Activated naive CD8-positive, alpha-beta T cell (primary cell): ENCODE measurements at regions not wholly inside any gene's neighbourhood (a gene's known extent, or its start where the extent isn't known, plus 50 kb on each side); places are given as distances from the start of the nearest gene placed in this dataset.
"Not testable (repeated sequence)": the region's sequence is repeated elsewhere in the genome, so short reads cannot be mapped to it uniquely, and the experiment has no call there.

Experiments
- H3K27ac Mint-ChIP-seq: one replicate; pipeline ENCODE4 v1.8.0; 2021; ENCODE audit warnings: mixed read lengths
- H3K27me3 Mint-ChIP-seq: one replicate; pipeline ENCODE4 v1.8.0; 2021; ENCODE audit warnings: mixed read lengths
- H3K36me3 Mint-ChIP-seq: one replicate; pipeline ENCODE4 v1.8.0; 2021; ENCODE audit warnings: mixed read lengths
- H3K4me1 Mint-ChIP-seq: one replicate; pipeline ENCODE4 v1.8.0; 2021; ENCODE audit warnings: low read depth, mixed read lengths
- H3K4me3 Mint-ChIP-seq: one replicate; pipeline ENCODE4 v1.8.0; 2021; ENCODE audit warnings: mild to moderate bottlenecking, mixed read lengths
- H3K9me3 Mint-ChIP-seq: one replicate; pipeline ENCODE4 v1.8.0; 2021; ENCODE audit warnings: low read depth, mixed read lengths

DNA sequence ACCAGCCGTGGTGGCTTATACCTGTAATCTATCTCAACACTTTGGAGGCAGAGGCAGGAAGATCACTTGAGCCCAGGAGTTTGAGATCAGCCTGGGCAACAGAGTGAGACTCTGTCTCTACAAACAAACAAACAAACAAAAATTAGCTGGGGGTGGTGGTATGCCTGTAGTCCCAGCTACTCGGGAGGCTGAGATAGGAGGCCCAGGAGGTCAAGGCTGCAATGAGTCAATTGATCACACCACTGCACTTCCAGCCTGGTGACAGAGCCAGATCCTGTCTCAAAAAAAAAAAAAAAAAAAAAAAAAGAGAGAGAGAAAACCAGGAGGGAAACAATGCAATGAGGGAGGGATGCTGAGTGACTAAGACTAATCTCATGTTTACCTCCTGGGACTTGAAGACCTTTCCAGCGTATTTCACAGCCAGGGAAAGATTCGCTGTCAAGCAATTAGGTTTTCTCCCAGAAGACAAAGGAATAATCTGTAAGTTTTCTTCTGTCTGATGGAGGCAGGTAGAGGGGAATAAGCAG is 51.1 kb upstream of the MIER3 start:
- Mint-ChIP-seq H3K27me3 (peaks cover 4% of the 10 kb centered on the region), H3K36me3 (no peaks in the 10 kb centered on the region), H3K9me3 (no peaks in the 10 kb centered on the region), H3K4me3 (no peak overlapping the region), H3K4me1 (no peaks in the 10 kb centered on the region), H3K27ac (no peak overlapping the region)

- not testable (repeated sequence) for H3K27ac Mint-ChIP-seq, H3K4me3 Mint-ChIP-seq, H3K4me1 Mint-ChIP-seq, H3K36me3 Mint-ChIP-seq, H3K27me3 Mint-ChIP-seq, H3K9me3 Mint-ChIP-seq
Measured at GRCh38 chr5:57003566-57003965, 51.6 kb upstream of the MIER3 start.

- Mint-ChIP-seq H3K4me1 (no peaks in the 10 kb centered on the region), H3K4me3 (no peak overlapping the region), H3K27me3 (peaks cover 4% of the 10 kb centered on the region)
Measured at GRCh38 chr5:57004800-57005199, 52.9 kb upstream of the MIER3 start.

DNA sequence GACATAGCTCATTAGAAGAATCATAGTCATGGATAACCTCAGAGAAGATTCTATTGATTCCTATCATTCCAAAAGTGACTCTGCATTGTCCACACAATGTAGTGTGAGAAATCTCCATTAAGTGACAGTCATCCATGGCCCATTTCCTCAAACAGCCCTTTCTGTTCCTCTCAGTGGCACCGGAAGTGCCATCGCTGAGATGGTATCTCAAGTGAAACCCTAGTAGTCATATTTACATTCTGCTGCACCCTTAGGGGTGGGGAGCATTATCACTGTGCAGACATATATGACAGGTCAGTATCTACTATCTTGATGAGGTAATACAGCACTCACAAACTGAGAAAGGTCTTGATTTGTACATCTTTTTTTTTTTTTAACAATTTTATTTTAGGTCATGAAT is 55.4 kb upstream of the MIER3 start:
- no peaks in the 10 kb centered on the region for H3K4me1 Mint-ChIP-seq
- no peaks in the 10 kb centered on the region for H3K36me3 Mint-ChIP-seq
- no peaks in the 10 kb centered on the region for H3K9me3 Mint-ChIP-seq
- no peaks in the 10 kb centered on the region for H3K27me3 Mint-ChIP-seq
- no peak overlapping the region for H3K27ac Mint-ChIP-seq
- no peak overlapping the region for H3K4me3 Mint-ChIP-seq

More at GRCh38 chr5:57004800-57005199, 52.9 kb upstream of the MIER3 start:
- no peaks in the 10 kb centered on the region for H3K36me3 Mint-ChIP-seq
- no peaks in the 10 kb centered on the region for H3K9me3 Mint-ChIP-seq
- no peak overlapping the region for H3K27ac Mint-ChIP-seq

DNA sequence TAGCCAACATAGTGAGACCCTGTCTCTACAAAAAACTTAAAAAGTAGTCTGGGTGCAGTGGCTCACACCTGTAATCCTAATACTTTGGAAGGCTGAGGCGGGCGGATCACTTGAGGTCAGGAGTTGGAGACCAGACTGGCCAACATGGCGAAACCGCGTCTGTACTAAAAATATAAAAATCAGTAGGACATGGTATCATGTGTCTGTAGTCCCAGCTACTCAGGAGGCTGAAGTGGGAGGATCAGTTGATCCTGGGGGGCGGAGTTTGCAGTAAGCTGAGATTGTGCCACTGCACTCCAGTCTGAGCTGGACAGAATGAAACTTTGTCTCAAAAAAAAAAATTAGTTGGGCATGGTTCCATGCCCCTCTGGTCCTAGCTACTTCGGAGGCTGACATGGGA is 57.9 kb upstream of the MIER3 start:
- H3K36me3 Mint-ChIP-seq, result no peaks in the 10 kb centered on the region
- no peak overlapping the region for H3K27ac Mint-ChIP-seq
- H3K9me3 Mint-ChIP-seq, result no peaks in the 10 kb centered on the region
- H3K4me1 Mint-ChIP-seq, result no peaks in the 10 kb centered on the region
- no peaks in the 10 kb centered on the region for H3K27me3 Mint-ChIP-seq
- no peak overlapping the region for H3K4me3 Mint-ChIP-seq

DNA sequence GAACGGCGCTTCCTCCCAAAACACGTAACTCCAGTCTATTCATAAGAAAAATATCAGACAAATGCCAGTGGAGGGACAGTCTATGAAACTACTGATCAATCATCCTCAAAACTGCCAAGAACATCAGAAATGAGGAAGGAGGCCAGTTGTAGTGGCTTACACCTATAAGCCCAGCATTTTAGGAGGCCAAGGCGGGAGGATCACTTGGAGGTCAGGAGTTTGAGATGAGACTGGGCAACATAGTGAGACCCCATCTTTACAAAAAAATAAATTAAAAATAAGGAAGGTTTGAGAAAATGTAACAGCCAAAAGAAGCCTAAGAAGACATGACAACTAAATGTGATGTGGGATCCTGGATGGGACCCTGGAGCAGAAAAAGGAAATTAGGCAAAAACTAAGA is 58.9 kb upstream of the MIER3 start:
- H3K36me3 Mint-ChIP-seq, result no peaks in the 10 kb centered on the region
- H3K9me3 Mint-ChIP-seq, result no peaks in the 10 kb centered on the region
- no peak overlapping the region for H3K4me3 Mint-ChIP-seq

GRCh38 chr5:57012511-57012910 is 60.6 kb upstream of the MIER3 start:
- Mint-ChIP-seq H3K4me1 (no peaks in the 10 kb centered on the region), H3K4me3 (no peak overlapping the region), H3K36me3 (no peaks in the 10 kb centered on the region), H3K27me3 (no peaks in the 10 kb centered on the region), H3K27ac (no peak overlapping the region), H3K9me3 (no peaks in the 10 kb centered on the region)

More for the DNA sequence above, 58.9 kb upstream of the MIER3 start:
- no peaks in the 10 kb centered on the region for H3K4me1 Mint-ChIP-seq
- no peaks in the 10 kb centered on the region for H3K27me3 Mint-ChIP-seq
- no peak overlapping the region for H3K27ac Mint-ChIP-seq

- Mint-ChIP-seq H3K36me3 (no peaks in the 10 kb centered on the region), H3K9me3 (peaks cover 4% of the 10 kb centered on the region), H3K4me3 (no peak overlapping the region), H3K27ac (no peak overlapping the region), H3K27me3 (no peaks in the 10 kb centered on the region), H3K4me1 (peaks cover 7% of the 10 kb centered on the region)
Measured at GRCh38 chr5:57025961-57026360, 74.0 kb upstream of the MIER3 start.

- H3K27me3 Mint-ChIP-seq, result peaks cover 3% of the 10 kb centered on the region
- H3K4me1 Mint-ChIP-seq, result peaks cover 12% of the 10 kb centered on the region
- H3K9me3 Mint-ChIP-seq, result peaks cover 4% of the 10 kb centered on the region
- H3K27ac Mint-ChIP-seq, result no peak overlapping the region
- H3K4me3 Mint-ChIP-seq, result no peak overlapping the region
- no peaks in the 10 kb centered on the region for H3K36me3 Mint-ChIP-seq
Measured at GRCh38 chr5:57028161-57028560, 76.2 kb upstream of the MIER3 start.

DNA sequence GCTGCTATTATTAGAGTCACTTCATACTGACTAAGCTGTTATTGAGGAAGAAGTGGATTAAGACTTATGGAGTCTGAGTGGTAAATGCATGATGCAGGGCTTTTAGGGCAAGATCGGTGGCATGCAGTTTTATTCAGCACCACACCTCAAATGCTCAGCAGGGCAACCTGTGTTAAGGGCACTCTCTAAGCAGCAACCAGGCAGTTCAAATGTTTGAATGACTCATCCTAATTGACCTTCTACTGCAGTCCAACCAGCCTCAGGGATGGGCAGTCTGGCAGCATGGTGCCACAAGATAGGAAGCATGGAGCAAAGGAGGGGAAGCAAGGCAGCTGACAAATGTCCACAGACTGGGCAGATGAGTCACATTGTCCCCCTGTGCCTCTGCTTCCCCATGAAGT is 80.2 kb upstream of the MIER3 start:
- peaks cover 6% of the 10 kb centered on the region for H3K27me3 Mint-ChIP-seq
- H3K9me3 Mint-ChIP-seq, result no peaks in the 10 kb centered on the region
- H3K27ac Mint-ChIP-seq, result no peak overlapping the region
- H3K4me1 Mint-ChIP-seq, result peaks cover 12% of the 10 kb centered on the region
- no peak overlapping the region for H3K4me3 Mint-ChIP-seq
- H3K36me3 Mint-ChIP-seq, result peaks cover 2% of the 10 kb centered on the region

GRCh38 chr5:57033103-57033502 is 81.2 kb upstream of the MIER3 start:
- H3K9me3 Mint-ChIP-seq, result no peaks in the 10 kb centered on the region
- H3K27me3 Mint-ChIP-seq, result peaks cover 6% of the 10 kb centered on the region
- no peak overlapping the region for H3K4me3 Mint-ChIP-seq
- no peak overlapping the region for H3K27ac Mint-ChIP-seq
- peaks cover 2% of the 10 kb centered on the region for H3K36me3 Mint-ChIP-seq
- H3K4me1 Mint-ChIP-seq, result peaks cover 12% of the 10 kb centered on the region

GRCh38 chr5:57033503-57033902 is 81.6 kb upstream of the MIER3 start:
- Mint-ChIP-seq H3K4me1 (peaks cover 12% of the 10 kb centered on the region), H3K4me3 (no peak overlapping the region), H3K9me3 (no peaks in the 10 kb centered on the region), H3K27ac (no peak overlapping the region), H3K36me3 (peaks cover 2% of the 10 kb centered on the region), H3K27me3 (peaks cover 6% of the 10 kb centered on the region)

DNA sequence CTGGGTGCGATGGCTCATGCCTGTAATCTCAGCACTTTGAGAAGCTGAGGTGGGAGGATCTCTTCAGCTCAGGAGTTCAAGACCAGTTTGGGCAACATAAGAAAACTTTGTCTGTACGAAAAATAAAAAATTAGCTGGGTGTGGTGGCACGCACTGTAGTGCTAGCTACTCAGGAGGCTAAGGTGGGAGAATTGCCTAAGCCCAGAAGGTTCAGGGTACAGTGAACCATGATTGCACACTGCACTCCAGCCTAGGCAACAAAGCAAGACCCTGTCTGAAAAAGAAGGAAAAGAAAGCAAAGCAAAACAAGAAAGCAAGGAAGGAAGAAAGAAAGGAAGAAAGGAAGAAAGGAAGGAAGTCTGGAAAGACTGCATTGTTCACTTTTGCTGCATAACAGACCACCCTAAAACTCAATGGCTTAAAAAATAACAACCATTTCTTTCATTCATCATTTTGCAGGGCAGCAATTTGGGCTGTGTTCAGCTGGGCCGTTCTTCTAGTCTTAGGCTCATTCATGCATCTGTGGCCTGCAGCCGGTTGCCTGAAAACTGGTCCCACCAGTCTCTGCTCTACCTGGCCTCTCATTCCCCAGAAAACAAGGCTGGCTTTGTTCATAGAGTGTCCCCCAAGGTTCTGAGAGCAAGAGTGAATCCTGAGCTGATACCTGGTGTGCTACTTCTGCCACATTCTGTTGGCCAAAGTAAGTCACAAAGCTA is 82.4 kb upstream of the MIER3 start:
- Mint-ChIP-seq H3K36me3 (peaks cover 2% of the 10 kb centered on the region), H3K27ac (no peak overlapping the region), H3K4me1 (peaks cover 12% of the 10 kb centered on the region), H3K9me3 (no peaks in the 10 kb centered on the region), H3K4me3 (no peak overlapping the region), H3K27me3 (peaks cover 6% of the 10 kb centered on the region)

DNA sequence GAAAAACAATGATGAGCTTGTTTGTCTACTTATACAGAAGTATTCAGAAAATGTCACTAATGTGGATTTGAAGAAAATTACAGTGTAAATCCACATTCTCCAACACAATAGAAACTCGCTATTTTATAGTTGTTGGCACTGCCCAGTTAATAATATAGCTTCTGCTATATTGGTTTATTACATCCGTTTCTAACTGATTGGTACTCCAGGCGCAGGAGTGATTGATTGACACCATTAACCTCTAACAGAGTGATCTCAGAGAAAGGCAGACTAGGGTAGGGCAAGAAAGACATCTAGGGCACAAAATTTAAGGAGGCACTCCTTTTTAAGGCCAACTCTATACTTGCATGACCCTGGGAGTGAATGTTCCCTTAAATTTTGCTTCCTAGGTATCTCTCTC is 84.0 kb upstream of the MIER3 start:
- Mint-ChIP-seq H3K27me3 (peaks cover 6% of the 10 kb centered on the region), H3K36me3 (peaks cover 2% of the 10 kb centered on the region), H3K27ac (no peak overlapping the region), H3K9me3 (no peaks in the 10 kb centered on the region), H3K4me1 (peaks cover 5% of the 10 kb centered on the region), H3K4me3 (no peak overlapping the region)

DNA sequence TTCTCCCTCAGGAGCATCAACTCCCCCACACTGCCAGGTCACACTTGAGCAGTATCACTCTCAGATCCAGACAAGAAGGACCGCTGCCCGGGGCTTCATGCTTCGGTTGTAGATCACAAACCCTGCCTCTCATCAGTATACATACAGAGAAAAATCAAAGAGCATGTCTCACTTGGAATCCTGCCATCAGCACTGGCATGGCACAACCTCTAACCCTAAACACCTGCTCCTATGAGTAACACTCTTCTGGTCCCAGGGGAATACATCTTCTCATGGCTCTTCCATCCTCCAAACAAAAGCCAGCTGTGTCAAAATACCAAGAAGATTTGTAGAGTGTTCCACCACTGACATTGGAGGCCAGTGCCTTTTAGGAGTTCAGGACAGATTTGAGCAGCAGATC is 84.8 kb upstream of the MIER3 start:
- Mint-ChIP-seq H3K36me3 (peaks cover 2% of the 10 kb centered on the region), H3K9me3 (no peaks in the 10 kb centered on the region), H3K4me1 (no peaks in the 10 kb centered on the region), H3K27ac (no peak overlapping the region), H3K27me3 (peaks cover 6% of the 10 kb centered on the region), H3K4me3 (no peak overlapping the region)

GRCh38 chr5:57037355-57037754 is 85.4 kb upstream of the MIER3 start:
- Mint-ChIP-seq H3K4me1 (no peaks in the 10 kb centered on the region), H3K4me3 (no peak overlapping the region), H3K9me3 (no peaks in the 10 kb centered on the region), H3K36me3 (peaks cover 2% of the 10 kb centered on the region), H3K27me3 (peaks cover 6% of the 10 kb centered on the region), H3K27ac (no peak overlapping the region)
